GM20000 (cell line): ENCODE measurements at regions not wholly inside any gene's neighbourhood (a gene's known extent, or its start where the extent isn't known, plus 50 kb on each side); places are given as distances from the start of the nearest gene placed in this dataset.
"Not testable (repeated sequence)": the region's sequence is repeated elsewhere in the genome, so short reads cannot be mapped to it uniquely, and the experiment has no call there.

Source experiments
- DNase-seq: peaks from one replicate; pipeline ENCODE4 v3.0.0; 2012; ENCODE audit warnings: low spot score
- CTCF ChIP-seq: IDR thresholded peaks from 2 replicates; pipeline ENCODE4 v1.5.1; 2012; ENCODE audit warnings: mild to moderate bottlenecking, control low read depth; ENCODE audit errors: extremely low read depth, missing control alignments

DNA sequence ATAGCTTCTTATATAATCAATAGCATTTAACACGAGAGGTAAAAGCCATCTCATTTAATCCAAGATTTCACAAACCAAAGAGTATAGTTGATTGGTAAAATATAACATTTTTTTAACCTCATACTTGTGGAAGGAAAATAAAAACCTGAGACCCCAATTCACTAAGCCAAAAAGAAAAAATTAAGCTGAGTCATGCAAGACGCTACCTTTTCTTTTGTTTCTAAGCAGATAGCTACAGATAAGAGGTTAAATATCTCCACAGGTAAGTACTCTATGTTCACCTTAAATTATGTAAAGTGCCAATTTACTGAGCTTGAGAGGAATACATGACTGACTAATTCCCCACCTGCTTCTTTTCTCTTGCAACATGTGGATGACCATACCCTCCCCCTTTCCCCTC lies 656.4 kb downstream of the MECOM start:
- DNase-seq: no peak
- no peak for TF ChIP-seq CTCF

DNA sequence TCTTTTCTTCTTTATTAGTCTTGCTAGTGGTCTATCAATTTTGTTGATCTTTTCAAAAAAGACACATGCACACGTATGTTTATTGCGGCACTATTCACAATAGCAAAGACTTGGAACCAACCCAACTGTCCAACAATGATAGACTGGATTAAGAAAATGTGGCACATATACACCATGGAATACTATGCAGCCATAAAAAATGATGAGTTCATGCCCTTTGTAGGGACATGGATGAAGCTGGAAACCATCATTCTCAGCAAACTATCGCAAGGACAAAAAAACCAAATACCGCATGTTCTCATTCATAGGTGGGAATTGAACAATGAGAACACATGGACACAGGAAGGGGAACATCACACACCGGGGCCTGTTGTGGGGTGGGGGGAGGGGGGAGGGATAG lies 657.1 kb downstream of the MECOM start:
- not testable (repeated sequence) for DNase-seq

DNA sequence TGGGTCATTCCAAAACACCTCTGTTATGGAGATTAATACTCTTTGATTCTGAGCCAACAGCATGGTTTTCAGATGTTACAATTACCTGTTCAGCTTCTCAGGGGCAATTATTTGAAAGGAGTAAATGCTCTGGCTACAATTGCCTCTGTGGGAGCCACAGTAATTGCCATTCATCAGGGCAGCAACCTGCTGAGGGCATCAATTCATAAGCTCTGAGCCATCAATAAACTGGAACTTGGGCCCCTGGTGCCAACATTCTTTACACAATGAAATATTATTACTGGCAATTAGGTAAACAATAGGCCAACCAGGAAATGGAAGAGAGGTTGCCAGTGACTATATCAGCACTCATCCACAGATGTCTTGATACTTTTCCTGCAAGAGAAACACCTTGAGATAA lies 660.8 kb downstream of the MECOM start:
- no peak for DNase-seq
- TF ChIP-seq CTCF: no peak

DNA sequence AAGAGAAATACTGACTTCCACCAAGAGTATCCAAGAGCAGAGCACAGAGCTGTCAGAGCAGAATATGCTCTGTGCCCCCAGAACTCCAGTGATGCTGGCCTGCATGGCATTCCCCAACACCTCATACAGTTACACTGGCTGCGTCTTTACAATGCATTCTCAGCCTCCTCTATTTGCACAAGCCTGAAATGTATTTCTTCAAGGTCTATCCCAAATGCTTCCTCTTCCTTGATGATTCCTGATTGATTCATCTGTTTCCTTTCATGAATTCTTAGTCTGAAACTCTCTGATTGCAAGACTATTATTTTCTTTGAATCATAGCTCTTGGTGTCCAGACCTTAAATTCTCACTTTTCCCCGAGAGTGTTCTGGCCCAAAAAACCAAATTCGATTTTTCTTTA lies 664.7 kb downstream of the MECOM start:
- TF ChIP-seq CTCF: no peak
- DNase-seq: no peak

DNA sequence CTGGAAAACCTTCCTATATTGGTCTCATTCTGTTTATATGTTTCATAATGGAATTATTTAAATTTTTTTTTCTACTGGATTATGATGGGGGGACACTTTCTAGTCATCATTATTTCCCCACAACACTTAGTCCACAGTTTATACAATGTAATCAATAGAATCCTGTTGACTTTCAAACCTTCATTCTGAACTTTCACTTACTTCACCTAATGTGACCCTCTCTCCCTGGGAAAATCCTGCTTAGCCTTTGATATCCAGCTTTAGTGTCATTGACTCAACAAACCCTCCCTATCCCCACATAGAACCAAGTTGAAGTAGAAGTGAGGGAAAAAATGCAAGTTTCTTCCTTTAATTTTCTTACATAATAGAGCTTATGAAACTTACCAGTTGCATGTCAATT lies 666.0 kb downstream of the MECOM start:
- TF ChIP-seq CTCF: no peak
- DNase-seq: no peak

GRCh38 chr3:168996622-168997021 lies 666.9 kb downstream of the MECOM start:
- DNase-seq: no peak
- TF ChIP-seq CTCF: no peak

DNA sequence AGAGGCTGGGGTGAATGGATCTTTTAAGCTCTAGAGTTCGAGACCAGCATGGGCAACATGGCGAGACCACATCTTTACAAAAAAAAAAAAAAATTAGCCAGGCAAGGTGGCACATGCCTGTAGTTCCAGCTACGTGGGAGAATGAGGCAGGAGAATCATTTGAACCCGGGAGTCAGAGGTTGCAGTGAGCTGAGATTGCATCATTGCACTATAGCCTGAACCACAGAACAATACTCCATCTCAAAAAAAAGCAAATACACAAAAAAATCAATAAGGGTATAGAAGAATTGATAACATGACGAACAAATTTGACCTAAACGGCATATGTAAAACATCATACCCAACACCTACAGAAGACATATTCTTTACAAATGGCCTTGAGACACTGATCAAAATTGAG lies 668.4 kb downstream of the MECOM start:
- no peak for DNase-seq
- no peak for TF ChIP-seq CTCF

DNA sequence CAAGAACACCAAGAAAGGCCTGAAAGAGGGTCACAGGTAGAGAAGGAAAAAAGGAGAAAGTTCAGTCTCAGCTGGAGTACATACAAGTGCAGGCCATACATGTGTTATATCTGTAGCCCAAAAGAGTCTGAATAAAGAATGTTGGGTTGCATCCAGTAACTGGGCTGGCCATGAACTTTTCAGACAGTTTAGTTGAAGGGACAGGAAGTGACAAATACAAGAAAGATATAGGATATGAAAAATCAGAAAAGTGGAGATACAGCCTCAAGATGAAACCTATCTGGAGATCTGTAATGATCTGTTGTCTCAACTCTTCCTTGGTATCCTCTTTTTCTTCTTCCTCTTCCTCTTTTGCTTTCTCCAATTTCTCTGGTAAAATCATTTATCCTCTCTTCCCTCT lies 671.7 kb downstream of the MECOM start:
- TF ChIP-seq CTCF: no peak
- no peak for DNase-seq
